Hindlimb muscle (tissue), 1 donor: ENCODE measurements at regions not wholly inside any gene's neighbourhood (a gene's known extent, or its start where the extent isn't known, plus 50 kb on each side); places are given as distances from the start of the nearest gene placed in this dataset.
"Not testable (repeated sequence)": the region's sequence is repeated elsewhere in the genome, so short reads cannot be mapped to it uniquely, and the experiment has no call there.

Experiments used
- DNase-seq: peaks from one replicate; pipeline ENCODE4 v3.0.0-alpha.2; 2013

- no peak for DNase-seq
These were observed 456.5 kb downstream of the STK39 start for GRCh38 chr2:167790781-167791450.

DNA sequence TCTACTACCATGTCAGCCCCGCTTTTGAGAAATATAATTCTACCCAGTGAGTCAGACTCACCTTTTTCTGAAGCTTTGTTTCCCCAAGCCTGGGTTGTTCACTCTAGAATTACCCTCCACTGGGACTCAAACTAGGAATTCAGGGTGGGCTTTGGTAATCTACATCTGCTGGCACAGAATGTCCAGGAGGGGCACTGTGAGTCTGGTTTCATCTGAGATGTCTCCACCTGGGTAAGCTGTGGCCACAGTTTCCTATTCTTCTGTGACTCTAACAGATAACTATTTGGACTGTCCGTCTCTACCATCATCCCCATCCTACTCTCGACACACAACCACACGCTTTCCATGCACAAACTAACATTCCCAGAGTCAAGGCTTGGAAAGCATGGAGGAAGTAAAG lies 457.2 kb downstream of the STK39 start:
- no peak for DNase-seq

- no peak for DNase-seq
These were observed 459.8 kb downstream of the STK39 start for GRCh38 chr2:167787562-167787961.

DNA sequence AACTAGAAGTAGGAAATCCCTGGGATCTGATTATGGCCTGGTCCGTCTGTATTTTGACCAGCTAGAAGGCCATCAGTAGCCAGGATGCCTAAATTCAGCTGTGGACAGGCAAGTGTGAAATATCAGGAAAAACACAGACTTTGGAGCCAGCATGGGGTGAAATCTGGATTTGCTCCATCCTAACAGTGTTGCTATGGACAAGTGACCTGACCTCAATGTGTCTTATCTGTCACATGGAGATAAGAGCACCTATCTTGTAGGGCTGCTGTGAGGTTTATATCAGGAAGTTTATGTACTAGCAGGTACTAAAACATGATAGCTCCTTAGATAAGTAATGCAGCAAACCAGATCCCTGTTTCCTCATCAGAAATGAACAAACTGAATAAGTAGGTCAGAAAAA lies 460.4 kb downstream of the STK39 start:
- DNase-seq: no peak

GRCh38 chr2:167785606-167786216 lies 461.7 kb downstream of the STK39 start:
- no peak for DNase-seq

GRCh38 chr2:167784084-167784425 lies 463.3 kb downstream of the STK39 start:
- no peak for DNase-seq

- DNase-seq: peak; percentile 22
These were observed 463.9 kb downstream of the STK39 start for GRCh38 chr2:167783261-167784083.

DNA sequence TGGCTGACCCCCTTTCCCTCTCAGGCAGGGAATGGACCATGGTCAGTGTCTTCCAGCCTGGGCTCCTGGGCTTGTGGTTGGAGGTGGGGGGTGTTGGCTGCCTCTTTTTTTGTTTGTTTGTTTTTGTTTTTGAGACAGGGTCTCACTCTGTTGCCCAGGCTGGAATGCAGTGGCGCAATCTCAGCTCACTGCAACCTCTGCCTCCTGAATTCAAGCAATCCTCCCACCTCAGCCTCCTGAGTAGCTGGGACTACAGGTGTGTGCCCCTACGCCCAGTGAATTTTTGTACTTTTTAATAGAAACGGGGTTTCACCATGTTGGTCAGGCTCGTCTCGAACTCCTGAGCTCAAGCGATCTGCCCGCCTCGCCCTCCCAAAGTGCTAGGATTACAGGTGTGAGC lies 465.8 kb downstream of the STK39 start:
- DNase-seq: not testable (repeated sequence)

DNA sequence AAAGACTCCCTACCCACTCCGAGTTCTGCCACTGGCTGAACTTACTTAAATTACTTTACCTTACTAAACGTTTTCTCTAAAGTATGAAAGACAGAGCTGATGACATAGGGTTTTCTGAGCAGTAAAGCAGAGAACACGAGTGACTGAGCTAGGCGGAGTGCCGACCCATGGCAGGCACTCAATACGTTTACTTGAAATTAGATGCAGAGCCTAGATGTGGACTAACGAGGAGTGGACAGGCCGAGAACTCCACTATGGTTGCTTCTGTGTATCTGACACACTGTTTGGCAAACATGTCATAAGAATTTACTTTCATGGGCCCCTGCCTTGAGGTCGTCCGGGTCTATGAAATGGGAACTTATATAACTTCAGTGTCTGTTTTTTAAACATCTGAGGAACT lies 471.0 kb downstream of the STK39 start:
- no peak for DNase-seq

GRCh38 chr2:167771628-167772027 lies 475.8 kb downstream of the STK39 start:
- DNase-seq: no peak

- DNase-seq: no peak
These were observed 478.4 kb downstream of the STK39 start for GRCh38 chr2:167769020-167769419.

- no peak for DNase-seq
These were observed 479.6 kb downstream of the STK39 start for GRCh38 chr2:167767830-167768229.

GRCh38 chr2:167764772-167765341 lies 482.5 kb downstream of the STK39 start:
- no peak for DNase-seq

- DNase-seq: no peak
These were observed 485.8 kb downstream of the STK39 start for GRCh38 chr2:167761465-167762136.

DNA sequence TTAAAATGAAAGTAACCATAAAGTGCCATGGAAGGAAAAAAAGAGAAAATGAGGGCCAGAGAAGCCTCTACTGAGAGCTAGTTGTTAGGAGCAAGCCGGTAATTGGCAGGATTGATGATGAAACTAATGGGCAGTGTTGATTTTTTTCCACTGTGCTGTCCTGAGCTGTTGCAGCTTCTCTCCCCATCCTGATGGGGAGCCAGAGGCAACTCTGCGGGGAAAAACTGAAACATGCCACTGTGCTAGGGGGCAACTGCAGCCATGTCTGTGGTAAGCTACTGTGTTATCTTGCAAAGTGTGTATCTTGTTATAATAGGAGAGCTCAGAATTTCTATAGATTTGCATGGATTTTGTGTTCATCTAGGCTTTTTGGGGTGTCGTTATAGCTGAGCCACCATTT lies 487.9 kb downstream of the STK39 start:
- DNase-seq: no peak

DNA sequence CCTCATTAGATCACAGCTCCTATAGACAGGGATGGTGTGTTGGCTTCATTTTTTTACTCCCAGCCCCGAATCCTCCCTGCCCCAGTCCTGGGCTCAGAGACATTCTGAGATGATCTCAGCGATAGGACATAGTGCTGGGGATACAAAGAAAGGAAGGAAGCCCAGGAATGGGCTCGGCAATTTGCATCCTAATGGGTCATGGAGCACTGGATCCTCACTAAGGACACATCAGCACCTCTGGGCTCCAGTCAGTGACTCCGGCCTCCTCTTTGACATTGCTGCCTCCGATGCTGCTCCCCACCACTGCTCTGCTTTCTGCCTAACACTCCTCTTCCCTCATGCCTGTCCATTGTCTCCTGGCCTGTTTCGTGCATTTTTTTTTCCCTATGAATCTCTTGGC lies 489.1 kb downstream of the STK39 start:
- no peak for DNase-seq

GRCh38 chr2:167756446-167756845 lies 490.9 kb downstream of the STK39 start:
- DNase-seq: no peak

DNA sequence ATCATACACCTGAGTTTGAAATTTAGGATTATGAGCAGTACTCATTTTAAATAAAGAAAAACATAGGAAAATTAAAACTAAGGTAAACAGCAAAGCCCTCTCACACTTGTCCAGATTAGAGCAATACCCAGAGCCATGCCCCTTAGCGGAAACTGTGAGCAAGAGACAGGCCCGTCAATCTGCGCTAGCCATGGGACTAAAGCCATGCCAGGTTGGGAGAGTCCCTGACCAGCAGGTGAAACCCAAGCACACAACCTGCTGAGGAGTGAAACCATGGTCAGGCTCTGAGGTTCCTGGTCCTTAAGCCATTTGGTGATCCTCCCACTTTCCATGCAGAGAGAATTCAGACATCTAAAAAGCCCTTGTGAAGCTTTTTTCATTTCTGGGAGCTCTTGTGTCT lies 494.3 kb downstream of the STK39 start:
- no peak for DNase-seq

DNA sequence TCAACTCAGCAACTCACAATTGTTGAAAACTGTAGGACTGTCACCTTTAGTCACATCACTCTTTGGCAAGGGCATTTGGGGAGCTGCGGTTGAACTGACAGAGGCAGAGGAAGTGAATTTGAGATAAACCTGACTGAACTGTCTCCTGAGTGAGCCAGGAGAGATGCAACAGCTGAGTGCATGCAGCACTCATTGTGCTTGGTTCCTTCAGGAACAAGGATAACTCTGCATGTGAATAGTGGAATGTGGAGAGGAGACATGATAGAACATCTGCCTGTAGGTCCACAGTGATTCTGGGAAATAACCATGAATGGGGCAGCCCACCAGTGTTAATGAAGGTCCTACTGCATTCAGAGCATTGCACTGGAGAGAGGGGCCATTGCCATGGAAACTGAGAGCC lies 494.7 kb downstream of the STK39 start:
- no peak for DNase-seq

DNA sequence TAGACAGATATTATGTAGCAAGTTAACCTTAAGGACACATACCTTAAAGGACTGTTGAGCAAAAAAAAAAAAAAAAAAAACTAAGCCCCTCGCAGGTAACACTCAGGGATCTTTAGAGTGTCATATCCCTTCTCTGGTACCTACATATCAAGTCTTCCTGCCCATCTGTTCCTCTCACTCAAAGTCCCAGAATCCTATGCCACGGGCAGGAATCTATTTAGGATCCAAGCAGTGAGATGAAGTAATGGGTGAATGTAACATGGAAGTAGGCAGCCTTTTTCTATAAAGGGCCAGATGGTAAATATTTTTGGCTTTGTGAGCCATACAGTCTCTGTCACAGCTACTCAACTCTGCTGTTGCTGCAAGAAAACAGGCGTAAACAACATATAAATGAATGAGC lies 496.7 kb downstream of the STK39 start:
- no peak for DNase-seq

DNA sequence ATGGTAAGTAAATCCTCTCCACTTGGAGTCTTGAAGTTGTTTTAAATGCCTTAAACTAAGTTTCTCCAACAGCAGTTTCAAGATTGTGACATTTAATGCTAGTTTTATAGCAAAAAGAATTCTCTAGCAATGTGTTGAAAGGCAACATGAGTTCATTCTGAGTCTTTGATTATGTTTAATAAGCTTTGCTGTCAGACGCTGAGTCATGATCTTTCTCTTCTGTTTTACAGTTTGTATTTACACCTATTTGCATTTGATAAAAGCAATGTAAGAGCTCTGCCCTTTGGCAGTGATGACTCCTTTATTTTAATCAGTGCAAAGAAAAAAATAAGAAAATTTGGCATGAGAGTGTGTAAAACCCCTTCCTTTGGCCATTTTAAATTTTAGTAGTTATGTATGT lies 497.7 kb downstream of the STK39 start:
- DNase-seq: no peak

GRCh38 chr2:167749016-167749415 lies 498.4 kb downstream of the STK39 start:
- DNase-seq: no peak

GRCh38 chr2:167748536-167748935 lies 498.9 kb downstream of the STK39 start:
- DNase-seq: no peak
